ENCODE measurements at regions not wholly inside any gene's neighbourhood (a gene's known extent, or its start where the extent isn't known, plus 50 kb on each side); places are given as distances from the start of the nearest gene placed in this dataset.

DNA sequence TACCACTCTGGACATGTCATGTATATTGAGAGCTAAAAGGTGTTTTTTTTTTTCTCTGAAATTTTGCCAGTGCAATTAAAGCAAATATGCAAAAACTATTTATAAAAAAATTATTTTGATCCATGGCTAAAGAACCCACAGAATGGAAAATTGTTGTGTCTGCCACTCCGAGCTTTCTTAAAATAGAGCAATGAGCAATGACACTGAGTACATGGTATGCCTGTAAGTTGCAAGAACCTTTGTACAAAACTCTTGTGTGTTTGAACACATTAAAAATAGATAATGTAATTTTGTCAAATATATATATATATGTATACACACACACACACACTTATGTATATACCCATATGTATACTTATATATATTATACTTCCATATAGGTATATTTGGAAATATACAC, 1530.9 kb upstream of the B3GALT2 start:
- no peak overlapping the region for H3K4me3 ChIP-seq (ENCODE audit: insufficient read depth, low read depth, low read length, poor library complexity, severe bottlenecking)
- H3K36me3 ChIP-seq (ENCODE audit: control insufficient read depth, insufficient read depth, low read length) = no peaks in the 10 kb centered on the region
- no peaks in the 10 kb centered on the region for H3K4me1 ChIP-seq (ENCODE audit: control insufficient read depth, insufficient read depth, low read length, poor library complexity, severe bottlenecking)
- no peak for DNase-seq
- no peaks in the 10 kb centered on the region for H3K27me3 ChIP-seq (replicated peaks; ENCODE audit: control insufficient read depth, insufficient read depth, low read length, poor library complexity, severe bottlenecking)
- H3K27ac ChIP-seq (ENCODE audit: insufficient read depth, low read length, poor library complexity, severe bottlenecking) = no peak overlapping the region
- no peaks in the 10 kb centered on the region for H3K9me3 ChIP-seq (ENCODE audit: control insufficient read depth, low read length)

DNA sequence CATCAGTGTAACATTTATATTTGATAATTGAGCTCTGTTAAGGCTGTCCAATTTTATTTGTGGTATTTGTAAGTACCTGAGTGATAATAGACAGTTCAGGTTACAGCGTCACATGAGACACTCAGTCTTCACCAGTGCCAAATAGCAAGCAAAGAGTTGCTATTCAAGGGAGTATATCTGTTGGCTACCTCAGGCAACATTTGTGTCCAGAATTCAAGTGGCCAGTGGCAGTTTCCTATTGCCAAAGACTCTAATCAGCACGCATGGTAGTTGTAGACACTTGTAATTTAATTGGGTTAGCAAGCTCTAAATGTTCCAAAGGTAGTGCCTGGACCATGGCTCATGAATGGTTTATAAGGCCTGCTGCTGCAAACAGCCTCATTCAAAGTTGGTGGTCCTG, 1524.3 kb upstream of the B3GALT2 start:
- no peak for DNase-seq
- Histone ChIP-seq H3K36me3 (ENCODE audit: control insufficient read depth, insufficient read depth, low read length) (no peaks in the 10 kb centered on the region), H3K27ac (ENCODE audit: insufficient read depth, low read length, poor library complexity, severe bottlenecking) (no peak overlapping the region), H3K4me3 (ENCODE audit: insufficient read depth, low read depth, low read length, poor library complexity, severe bottlenecking) (no peak overlapping the region), H3K4me1 (ENCODE audit: control insufficient read depth, insufficient read depth, low read length, poor library complexity, severe bottlenecking) (no peaks in the 10 kb centered on the region), H3K9me3 (ENCODE audit: control insufficient read depth, low read length) (no peaks in the 10 kb centered on the region), H3K27me3 (replicated peaks; ENCODE audit: control insufficient read depth, insufficient read depth, low read length, poor library complexity, severe bottlenecking) (no peaks in the 10 kb centered on the region)

- no peaks in the 10 kb centered on the region for H3K9me3 ChIP-seq (ENCODE audit: control insufficient read depth, low read length)
- H3K27me3 ChIP-seq (replicated peaks; ENCODE audit: control insufficient read depth, insufficient read depth, low read length, poor library complexity, severe bottlenecking) = no peaks in the 10 kb centered on the region
- DNase-seq = no peak
- no peaks in the 10 kb centered on the region for H3K4me1 ChIP-seq (ENCODE audit: control insufficient read depth, insufficient read depth, low read length, poor library complexity, severe bottlenecking)
- H3K4me3 ChIP-seq (ENCODE audit: insufficient read depth, low read depth, low read length, poor library complexity, severe bottlenecking) = no peak overlapping the region
- no peak overlapping the region for H3K27ac ChIP-seq (ENCODE audit: insufficient read depth, low read length, poor library complexity, severe bottlenecking)
- H3K36me3 ChIP-seq (ENCODE audit: control insufficient read depth, insufficient read depth, low read length) = no peaks in the 10 kb centered on the region
These were observed 1523.0 kb upstream of the B3GALT2 start for GRCh38 chr1:194709439-194709838.

- H3K27ac ChIP-seq (ENCODE audit: insufficient read depth, low read length, poor library complexity, severe bottlenecking) = no peak overlapping the region
- DNase-seq = no peak
- no peaks in the 10 kb centered on the region for H3K9me3 ChIP-seq (ENCODE audit: control insufficient read depth, low read length)
- H3K4me3 ChIP-seq (ENCODE audit: insufficient read depth, low read depth, low read length, poor library complexity, severe bottlenecking) = no peak overlapping the region
- H3K27me3 ChIP-seq (replicated peaks; ENCODE audit: control insufficient read depth, insufficient read depth, low read length, poor library complexity, severe bottlenecking) = no peaks in the 10 kb centered on the region
- H3K4me1 ChIP-seq (ENCODE audit: control insufficient read depth, insufficient read depth, low read length, poor library complexity, severe bottlenecking) = no peaks in the 10 kb centered on the region
- H3K36me3 ChIP-seq (ENCODE audit: control insufficient read depth, insufficient read depth, low read length) = no peaks in the 10 kb centered on the region
These were observed 1520.7 kb upstream of the B3GALT2 start for GRCh38 chr1:194707074-194707473.

DNA sequence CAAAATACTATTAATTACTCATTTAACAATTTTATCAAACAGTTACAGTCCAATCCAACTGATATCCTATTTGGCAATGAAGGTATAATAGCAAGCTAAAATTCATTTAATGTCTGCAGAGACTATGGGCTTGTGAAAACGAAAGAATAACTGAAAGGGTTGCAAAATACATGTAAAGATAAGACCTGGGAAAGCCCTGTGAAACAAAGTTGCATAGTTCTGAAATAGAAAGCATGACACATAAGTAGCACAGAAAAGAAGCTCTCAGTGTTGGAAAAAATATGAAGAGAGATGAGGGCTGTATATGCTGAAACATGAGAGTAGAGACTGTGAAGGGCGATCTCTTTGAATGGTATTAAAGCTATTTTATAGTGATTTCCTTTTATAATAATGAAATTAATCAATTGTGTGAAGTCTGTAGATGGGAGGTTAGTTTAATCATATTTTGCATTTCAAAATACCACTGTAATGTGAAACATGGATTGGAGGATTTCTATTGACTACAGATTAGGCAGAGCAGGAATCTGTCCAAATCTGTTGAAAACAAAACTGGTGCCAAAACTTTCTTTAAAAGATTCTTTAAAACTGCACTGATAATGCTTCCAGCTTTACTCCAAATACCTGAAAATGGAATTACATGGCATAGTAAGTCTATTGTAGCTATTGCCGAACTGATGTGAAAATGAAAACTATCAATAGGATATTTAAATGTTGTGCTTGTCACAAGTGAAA, 1518.9 kb upstream of the B3GALT2 start:
- Histone ChIP-seq H3K36me3 (ENCODE audit: control insufficient read depth, insufficient read depth, low read length) (no peaks in the 10 kb centered on the region), H3K9me3 (ENCODE audit: control insufficient read depth, low read length) (no peaks in the 10 kb centered on the region), H3K4me1 (ENCODE audit: control insufficient read depth, insufficient read depth, low read length, poor library complexity, severe bottlenecking) (no peaks in the 10 kb centered on the region), H3K27me3 (replicated peaks; ENCODE audit: control insufficient read depth, insufficient read depth, low read length, poor library complexity, severe bottlenecking) (no peaks in the 10 kb centered on the region), H3K27ac (ENCODE audit: insufficient read depth, low read length, poor library complexity, severe bottlenecking) (no peak overlapping the region), H3K4me3 (ENCODE audit: insufficient read depth, low read depth, low read length, poor library complexity, severe bottlenecking) (no peak overlapping the region)
- DNase-seq = no peak

GRCh38 chr1:194698908-194699318, 1512.5 kb upstream of the B3GALT2 start:
- no peak for DNase-seq
- no peaks in the 10 kb centered on the region for H3K27me3 ChIP-seq (replicated peaks; ENCODE audit: control insufficient read depth, insufficient read depth, low read length, poor library complexity, severe bottlenecking)
- no peaks in the 10 kb centered on the region for H3K36me3 ChIP-seq (ENCODE audit: control insufficient read depth, insufficient read depth, low read length)

GRCh38 chr1:194693244-194693643, 1506.8 kb upstream of the B3GALT2 start:
- no peaks in the 10 kb centered on the region for H3K4me1 ChIP-seq (ENCODE audit: control insufficient read depth, insufficient read depth, low read length, poor library complexity, severe bottlenecking)
- no peak overlapping the region for H3K4me3 ChIP-seq (ENCODE audit: insufficient read depth, low read depth, low read length, poor library complexity, severe bottlenecking)
- no peaks in the 10 kb centered on the region for H3K36me3 ChIP-seq (ENCODE audit: control insufficient read depth, insufficient read depth, low read length)
- H3K27me3 ChIP-seq (replicated peaks; ENCODE audit: control insufficient read depth, insufficient read depth, low read length, poor library complexity, severe bottlenecking) = no peaks in the 10 kb centered on the region
- no peak for DNase-seq
- H3K9me3 ChIP-seq (ENCODE audit: control insufficient read depth, low read length) = no peaks in the 10 kb centered on the region
- no peak overlapping the region for H3K27ac ChIP-seq (ENCODE audit: insufficient read depth, low read length, poor library complexity, severe bottlenecking)

More at GRCh38 chr1:194698908-194699318, 1512.5 kb upstream of the B3GALT2 start:
- Histone ChIP-seq H3K9me3 (ENCODE audit: control insufficient read depth, low read length) (no peaks in the 10 kb centered on the region), H3K4me3 (ENCODE audit: insufficient read depth, low read depth, low read length, poor library complexity, severe bottlenecking) (no peak overlapping the region), H3K4me1 (ENCODE audit: control insufficient read depth, insufficient read depth, low read length, poor library complexity, severe bottlenecking) (no peaks in the 10 kb centered on the region), H3K27ac (ENCODE audit: insufficient read depth, low read length, poor library complexity, severe bottlenecking) (no peak overlapping the region)

GRCh38 chr1:194684636-194685035, 1498.2 kb upstream of the B3GALT2 start:
- H3K4me1 ChIP-seq (ENCODE audit: control insufficient read depth, insufficient read depth, low read length, poor library complexity, severe bottlenecking) = no peaks in the 10 kb centered on the region
- no peaks in the 10 kb centered on the region for H3K36me3 ChIP-seq (ENCODE audit: control insufficient read depth, insufficient read depth, low read length)

GRCh38 chr1:194658090-194658439, 1471.7 kb upstream of the B3GALT2 start:
- no peaks in the 10 kb centered on the region for H3K4me1 ChIP-seq (ENCODE audit: control insufficient read depth, insufficient read depth, low read length, poor library complexity, severe bottlenecking)
- no peaks in the 10 kb centered on the region for H3K36me3 ChIP-seq (ENCODE audit: control insufficient read depth, insufficient read depth, low read length)
- no peak for DNase-seq
- H3K9me3 ChIP-seq (ENCODE audit: control insufficient read depth, low read length) = no peaks in the 10 kb centered on the region
- H3K27ac ChIP-seq (ENCODE audit: insufficient read depth, low read length, poor library complexity, severe bottlenecking) = no peak overlapping the region
- H3K4me3 ChIP-seq (ENCODE audit: insufficient read depth, low read depth, low read length, poor library complexity, severe bottlenecking) = no peak overlapping the region
- H3K27me3 ChIP-seq (replicated peaks; ENCODE audit: control insufficient read depth, insufficient read depth, low read length, poor library complexity, severe bottlenecking) = no peaks in the 10 kb centered on the region

More at GRCh38 chr1:194684636-194685035, 1498.2 kb upstream of the B3GALT2 start:
- H3K4me3 ChIP-seq (ENCODE audit: insufficient read depth, low read depth, low read length, poor library complexity, severe bottlenecking) = no peak overlapping the region
- H3K9me3 ChIP-seq (ENCODE audit: control insufficient read depth, low read length) = no peaks in the 10 kb centered on the region
- H3K27me3 ChIP-seq (replicated peaks; ENCODE audit: control insufficient read depth, insufficient read depth, low read length, poor library complexity, severe bottlenecking) = no peaks in the 10 kb centered on the region
- no peak for DNase-seq
- no peak overlapping the region for H3K27ac ChIP-seq (ENCODE audit: insufficient read depth, low read length, poor library complexity, severe bottlenecking)

DNA sequence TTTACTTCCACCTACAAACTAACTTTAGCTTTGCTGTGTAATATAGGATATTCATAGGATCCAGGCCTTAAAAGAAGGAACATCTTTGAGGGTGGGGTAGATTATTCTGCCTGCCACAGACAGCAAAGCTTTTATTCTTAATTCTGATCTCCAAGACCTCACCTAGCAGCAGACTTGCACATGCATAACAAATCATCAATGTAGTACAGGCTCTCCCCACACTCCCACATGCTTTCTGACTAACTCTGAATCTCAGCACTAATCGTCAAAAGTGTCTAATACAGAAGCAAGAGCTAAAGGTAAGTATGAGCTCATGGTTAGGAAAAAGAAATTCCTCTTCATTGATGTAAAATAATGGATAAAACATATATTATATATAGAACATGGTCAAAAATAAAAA, 1468.5 kb upstream of the B3GALT2 start:
- Histone ChIP-seq H3K27me3 (replicated peaks; ENCODE audit: control insufficient read depth, insufficient read depth, low read length, poor library complexity, severe bottlenecking) (no peaks in the 10 kb centered on the region), H3K27ac (ENCODE audit: insufficient read depth, low read length, poor library complexity, severe bottlenecking) (no peak overlapping the region), H3K4me1 (ENCODE audit: control insufficient read depth, insufficient read depth, low read length, poor library complexity, severe bottlenecking) (no peaks in the 10 kb centered on the region), H3K9me3 (ENCODE audit: control insufficient read depth, low read length) (no peaks in the 10 kb centered on the region), H3K36me3 (ENCODE audit: control insufficient read depth, insufficient read depth, low read length) (no peaks in the 10 kb centered on the region), H3K4me3 (ENCODE audit: insufficient read depth, low read depth, low read length, poor library complexity, severe bottlenecking) (no peak overlapping the region)
- no peak for DNase-seq
